Panc1 (cell line): ENCODE measurements at regions not wholly inside any gene's neighbourhood (a gene's known extent, or its start where the extent isn't known, plus 50 kb on each side); places are given as distances from the start of the nearest gene placed in this dataset.

Experiments used
- ATAC-seq: fragments of 200-7000 bp; cut with Tn5 transposase; 2 replicates; pipeline ENCODE4 v1.9.1; 2020; ENCODE audit warnings: mild to moderate bottlenecking, moderate library complexity
- BruUV-seq: library from RNA; stranded (reverse); fragments of 400-500 nt; replicated peaks from 2 replicates; lab custom pipeline; 2021; lab: Mats Ljungman, UMichigan
- CTCF ChIA-PET: fragments of 300-600 bp; sonication (Branson Sonifier 250); formaldehyde crosslinking; loops from one replicate; lab custom pipeline; 2022; ENCODE audit warnings: antibody characterized with exemption; lab: Charles Lee
- POLR2A ChIA-PET: fragments of 300-600 bp; sonication (Branson Sonifier 250); formaldehyde crosslinking; loops from one replicate; lab custom pipeline; 2022; ENCODE audit warnings: antibody characterized with exemption; lab: Charles Lee
- DNase-seq: peaks from one replicate; pipeline ENCODE4 v3.0.0-alpha.2; 2010; ENCODE audit warnings: low read depth, low spot score
- H3K27ac ChIP-seq: 2 replicates; pipeline ENCODE4 v1.5.1; 2011; ENCODE audit warnings: mild to moderate bottlenecking, low read length, inconsistent platforms
- H3K27me3 ChIP-seq: fragments of 200-500 bp; sonication (Bioruptor generic); 2 replicates; pipeline ENCODE4 v1.6.0; 2014; ENCODE audit warnings: low read length, inconsistent platforms; ENCODE audit not compliant: control insufficient read depth, insufficient read depth
- H3K36me3 ChIP-seq: fragments of 200-500 bp; sonication (Bioruptor generic); 2 replicates; pipeline ENCODE4 v1.5.1; 2014; ENCODE audit warnings: inconsistent platforms, mild to moderate bottlenecking, low read length, moderate library complexity; ENCODE audit not compliant: control insufficient read depth, insufficient read depth
- H3K4me1 ChIP-seq: 2 replicates; pipeline ENCODE4 v1.5.1; 2011; ENCODE audit warnings: inconsistent platforms, mild to moderate bottlenecking, low read length, moderate library complexity; ENCODE audit not compliant: control insufficient read depth, insufficient read depth
- H3K4me3 ChIP-seq, 2 experiments: 2 replicates each; pipeline ENCODE4 v1.5.1; 2011 to 2012; ENCODE audit warnings: low read depth in 2 of 2, low read length in 2 of 2, mild to moderate bottlenecking in 2 of 2, inconsistent platforms in 1 of 2, moderate library complexity in 1 of 2
- H3K9me3 ChIP-seq: fragments of 200-500 bp; sonication (Bioruptor generic); 2 replicates; pipeline ENCODE4 v1.5.1; 2014; ENCODE audit warnings: low read depth, mild to moderate bottlenecking, inconsistent platforms, low read length, moderate library complexity; ENCODE audit not compliant: control insufficient read depth, insufficient read depth
- POLR2AphosphoS5 ChIP-seq: IDR thresholded peaks from 2 replicates; pipeline ENCODE4 v1.6.1; 2012; ENCODE audit warnings: mild to moderate bottlenecking, low read depth, low read length, moderate library complexity
- REST ChIP-seq, 2 experiments: IDR thresholded peaks; 2 replicates each; pipeline ENCODE4 v1.6.1; 2011 to 2012; ENCODE audit warnings: low read depth in 2 of 2, control low read depth in 1 of 2, low read length in 1 of 2, mild to moderate bottlenecking in 1 of 2, moderate library complexity in 1 of 2; ENCODE audit not compliant: insufficient read depth in 1 of 2
- SIN3A ChIP-seq: IDR thresholded peaks from 2 replicates; pipeline ENCODE4 v1.6.1; 2012; ENCODE audit warnings: low read depth, mild to moderate bottlenecking, low read length, moderate library complexity, borderline replicate concordance; ENCODE audit not compliant: insufficient read depth
- TCF7L2 ChIP-seq: IDR thresholded peaks from 2 replicates; pipeline ENCODE4 v1.6.1; 2011; ENCODE audit warnings: mild to moderate bottlenecking, low read depth, low read length, inconsistent platforms
- in situ Hi-C: cut with HindIII; loops from 2 replicates; pipeline ENCODE4 v1.10.0; 2016; ENCODE audit warnings: low sequenced_read_pairs, low pct_unique_long_range_greater_than_20kb
- intact Hi-C: fragments of 100-400 bp; cut with micrococcal nuclease; formaldehyde crosslinking; loops from one replicate; pipeline ENCODE4 v1.10.0; 2022; ENCODE audit not compliant: unreplicated experiment
- TF ChIP-seq, protein P1 (sequence below): fragments of 450-650 bp; IDR thresholded peaks from 2 replicates; pipeline ENCODE4 v1.5.1; 2017; ENCODE audit warnings: mild to moderate bottlenecking

- ChIA-PET CTCF (no interaction called here), POLR2A (no interaction called here)
- in situ Hi-C loops = no loop called here
Measured at GRCh38 chr6:118371955-118372354, 176.1 kb upstream of the PLN start.

DNA sequence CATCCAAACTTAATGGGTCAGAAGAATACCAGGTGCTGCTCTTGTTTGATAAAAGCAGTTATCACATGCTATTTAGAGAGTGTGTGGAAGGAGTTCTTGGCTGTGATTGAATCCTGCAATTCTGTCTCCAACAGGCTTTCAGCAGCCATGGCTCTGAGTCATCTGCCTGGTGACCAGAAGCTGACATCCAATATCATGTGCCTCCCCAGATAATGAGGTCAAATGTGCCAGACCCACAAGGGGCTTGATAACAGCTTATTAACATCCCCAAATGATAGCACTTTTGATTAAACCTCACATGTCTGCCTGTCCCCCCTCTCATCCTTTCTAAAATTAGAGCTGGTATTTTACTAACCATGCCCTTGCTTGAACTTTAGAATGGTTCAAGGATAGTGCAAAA lies 175.7 kb upstream of the PLN start:
- H3K27me3 ChIP-seq = no peaks in the 10 kb centered on the region
- no peak for TF ChIP-seq SIN3A
- no peak for TF ChIP-seq POLR2AphosphoS5
- TF ChIP-seq TCF7L2 = no peak
- TF ChIP-seq, protein P1, sequence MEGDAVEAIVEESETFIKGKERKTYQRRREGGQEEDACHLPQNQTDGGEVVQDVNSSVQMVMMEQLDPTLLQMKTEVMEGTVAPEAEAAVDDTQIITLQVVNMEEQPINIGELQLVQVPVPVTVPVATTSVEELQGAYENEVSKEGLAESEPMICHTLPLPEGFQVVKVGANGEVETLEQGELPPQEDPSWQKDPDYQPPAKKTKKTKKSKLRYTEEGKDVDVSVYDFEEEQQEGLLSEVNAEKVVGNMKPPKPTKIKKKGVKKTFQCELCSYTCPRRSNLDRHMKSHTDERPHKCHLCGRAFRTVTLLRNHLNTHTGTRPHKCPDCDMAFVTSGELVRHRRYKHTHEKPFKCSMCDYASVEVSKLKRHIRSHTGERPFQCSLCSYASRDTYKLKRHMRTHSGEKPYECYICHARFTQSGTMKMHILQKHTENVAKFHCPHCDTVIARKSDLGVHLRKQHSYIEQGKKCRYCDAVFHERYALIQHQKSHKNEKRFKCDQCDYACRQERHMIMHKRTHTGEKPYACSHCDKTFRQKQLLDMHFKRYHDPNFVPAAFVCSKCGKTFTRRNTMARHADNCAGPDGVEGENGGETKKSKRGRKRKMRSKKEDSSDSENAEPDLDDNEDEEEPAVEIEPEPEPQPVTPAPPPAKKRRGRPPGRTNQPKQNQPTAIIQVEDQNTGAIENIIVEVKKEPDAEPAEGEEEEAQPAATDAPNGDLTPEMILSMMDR = no peak
- no peak for TF ChIP-seq REST (IDR thresholded peaks at IDR 0.05; ENCODE audit: insufficient read depth in 1 of 2, low read depth in 2 of 2, low read length in 1 of 2)
- BruUV-seq = no TSS peak
- H3K36me3 ChIP-seq = no peaks in the 10 kb centered on the region
- H3K27ac ChIP-seq = no peak overlapping the region
- no peak for ATAC-seq
- DNase-seq = no peak
- H3K4me3 ChIP-seq = no peak overlapping the region
- intact Hi-C loops (no loop called here), in situ Hi-C loops (no loop called here)
- H3K9me3 ChIP-seq = no peaks in the 10 kb centered on the region
- no peaks in the 10 kb centered on the region for H3K4me1 ChIP-seq
- CTCF ChIA-PET = no interaction called here
- POLR2A ChIA-PET = no interaction called here

More at GRCh38 chr6:118371955-118372354, 176.1 kb upstream of the PLN start:
- Histone ChIP-seq H3K27me3 (no peaks in the 10 kb centered on the region), H3K4me1 (no peaks in the 10 kb centered on the region), H3K9me3 (no peaks in the 10 kb centered on the region), H3K4me3 (no peak overlapping the region), H3K36me3 (no peaks in the 10 kb centered on the region), H3K27ac (no peak overlapping the region)
- intact Hi-C loops = no loop called here
- no peak for TF ChIP-seq REST (IDR thresholded peaks at IDR 0.05; ENCODE audit: insufficient read depth in 1 of 2, low read depth in 2 of 2, low read length in 1 of 2)
- TF ChIP-seq SIN3A = no peak
- no peak for TF ChIP-seq TCF7L2
- TF ChIP-seq POLR2AphosphoS5 = no peak
- TF ChIP-seq, protein P1 = no peak
- BruUV-seq = no TSS peak
- DNase-seq = no peak
- no peak for ATAC-seq
